SK-N-SH (cell line): ENCODE measurements at regions not wholly inside any gene's neighbourhood (a gene's known extent, or its start where the extent isn't known, plus 50 kb on each side); places are given as distances from the start of the nearest gene placed in this dataset.
"Not testable (repeated sequence)": the region's sequence is repeated elsewhere in the genome, so short reads cannot be mapped to it uniquely, and the experiment has no call there.

Experiments
- CTCF ChIP-seq: fragments of 200-600 bp; sonication (generic); IDR thresholded peaks from 2 replicates; pipeline ENCODE4 v1.6.1; 2017; ENCODE audit warnings: antibody characterized with exemption, mild to moderate bottlenecking, moderate library complexity
- GABPA ChIP-seq: IDR thresholded peaks from 2 replicates; pipeline ENCODE4 v1.4.0; 2012; ENCODE audit warnings: low read depth, mild to moderate bottlenecking
- MEF2A ChIP-seq: IDR thresholded peaks from 2 replicates; pipeline ENCODE4 v1.4.0; 2012; ENCODE audit warnings: low read depth, borderline replicate concordance
- PBX3 ChIP-seq: IDR thresholded peaks from 2 replicates; pipeline ENCODE4; 2012
- POLR2AphosphoS5 ChIP-seq: IDR thresholded peaks from 2 replicates; pipeline ENCODE4 v1.6.1; 2012; ENCODE audit warnings: low read depth, low read length
- TAF1 ChIP-seq: IDR thresholded peaks from 2 replicates; pipeline ENCODE4 v1.6.1; 2012; ENCODE audit warnings: low read depth, mild to moderate bottlenecking, low read length, moderate library complexity, borderline replicate concordance
- TEAD4 ChIP-seq: IDR thresholded peaks from 2 replicates; pipeline ENCODE4 v1.4.0; 2012; ENCODE audit warnings: mild to moderate bottlenecking, borderline replicate concordance; ENCODE audit not compliant: insufficient read depth
- YY1 ChIP-seq: IDR thresholded peaks from 2 replicates; pipeline ENCODE4 v1.4.0; 2012; ENCODE audit warnings: low read depth, mild to moderate bottlenecking
- ZBTB33 ChIP-seq: IDR thresholded peaks from 2 replicates; pipeline ENCODE4 v1.4.0; 2012; ENCODE audit warnings: low read depth, borderline replicate concordance

GRCh38 chr6:68160812-68161211, 474.3 kb upstream of the ADGRB3 start:
- not testable (repeated sequence) for TF ChIP-seq CTCF, GABPA, YY1, TAF1, ZBTB33, PBX3, TEAD4, MEF2A, POLR2AphosphoS5
